NCI-H1092 treated with DMSO at 0.1 percent for 48 hours (cell line): ENCODE measurements at regions not wholly inside any gene's neighbourhood (a gene's known extent, or its start where the extent isn't known, plus 50 kb on each side); places are given as distances from the start of the nearest gene placed in this dataset.

Experiments
- DNase-seq: peaks from one replicate; lab custom pipeline; 2025; lab: John Stamatoyannopoulos, UW

DNA sequence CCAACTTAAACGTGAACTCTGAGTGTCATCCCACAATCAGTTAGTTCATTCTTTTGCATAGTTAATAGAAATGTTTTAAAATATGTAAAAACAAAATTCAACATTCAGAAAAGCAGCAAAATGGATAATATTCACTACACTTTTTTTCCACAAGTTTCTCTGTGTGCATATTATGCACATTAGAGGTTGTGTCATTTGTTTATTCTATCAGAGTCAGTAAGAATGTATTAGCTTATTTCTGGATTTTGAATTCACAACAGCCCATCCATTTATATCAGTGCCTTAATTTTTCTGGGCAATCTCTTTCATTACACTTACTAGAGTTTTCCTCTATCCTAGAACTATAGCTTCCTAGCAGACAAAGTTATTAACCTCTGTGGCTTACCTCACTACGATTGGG lies 432.7 kb upstream of the SEMA3A start:
- no peak for DNase-seq

DNA sequence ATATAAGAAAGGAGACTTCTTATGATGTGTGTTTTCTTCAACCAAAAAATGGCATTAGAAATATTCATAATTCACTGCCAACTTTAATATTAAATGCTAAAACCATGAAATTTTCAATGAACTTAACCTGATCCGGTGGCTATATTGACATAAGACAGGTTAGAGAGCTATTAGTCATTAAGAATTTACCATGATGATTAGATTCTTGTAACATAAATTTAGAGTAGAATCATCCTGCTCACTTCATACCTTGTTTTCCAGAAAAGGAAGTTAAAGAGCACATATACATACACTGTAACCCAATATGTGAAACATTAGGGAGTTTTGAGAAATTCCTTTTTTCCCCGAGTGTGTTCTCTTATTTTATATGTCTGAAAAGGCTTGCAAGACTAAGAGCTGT lies 430.3 kb upstream of the SEMA3A start:
- no peak for DNase-seq

GRCh38 chr7:84624527-84624926 lies 429.9 kb upstream of the SEMA3A start:
- no peak for DNase-seq

DNA sequence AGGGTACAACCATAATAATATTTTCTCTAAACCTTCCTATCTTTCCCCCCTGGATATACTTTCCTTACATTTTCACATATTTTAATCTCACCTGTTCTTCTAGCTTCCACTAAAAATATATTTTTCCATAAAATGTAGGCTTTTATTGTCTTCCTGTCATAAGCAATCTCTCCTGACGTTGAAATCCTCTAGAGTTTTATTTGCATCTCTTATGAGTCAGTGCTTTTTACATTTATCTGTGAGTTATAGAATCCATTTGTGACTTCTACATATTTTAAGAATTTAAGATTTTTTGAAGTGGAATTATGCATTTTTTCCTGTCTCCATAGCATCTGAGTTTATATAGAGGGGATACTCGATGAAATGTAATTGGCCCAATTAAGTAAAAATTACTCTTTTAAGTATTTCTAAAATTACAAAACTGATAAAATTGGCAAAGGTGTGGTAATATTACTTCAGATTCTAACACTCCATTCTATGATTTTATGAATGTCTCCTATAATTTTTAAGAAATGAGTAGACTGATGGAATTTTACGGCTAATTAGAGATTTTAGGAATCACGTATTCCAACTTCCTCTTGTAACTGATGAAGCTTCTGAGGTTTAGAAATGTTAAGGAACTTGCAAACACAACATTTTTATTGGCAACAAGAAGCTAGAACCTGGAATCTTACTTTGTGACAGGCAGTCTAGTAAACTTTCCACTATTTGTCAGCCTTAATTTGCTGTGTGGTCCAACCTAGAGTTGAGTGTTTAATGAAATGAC lies 422.9 kb upstream of the SEMA3A start:
- no peak for DNase-seq

DNA sequence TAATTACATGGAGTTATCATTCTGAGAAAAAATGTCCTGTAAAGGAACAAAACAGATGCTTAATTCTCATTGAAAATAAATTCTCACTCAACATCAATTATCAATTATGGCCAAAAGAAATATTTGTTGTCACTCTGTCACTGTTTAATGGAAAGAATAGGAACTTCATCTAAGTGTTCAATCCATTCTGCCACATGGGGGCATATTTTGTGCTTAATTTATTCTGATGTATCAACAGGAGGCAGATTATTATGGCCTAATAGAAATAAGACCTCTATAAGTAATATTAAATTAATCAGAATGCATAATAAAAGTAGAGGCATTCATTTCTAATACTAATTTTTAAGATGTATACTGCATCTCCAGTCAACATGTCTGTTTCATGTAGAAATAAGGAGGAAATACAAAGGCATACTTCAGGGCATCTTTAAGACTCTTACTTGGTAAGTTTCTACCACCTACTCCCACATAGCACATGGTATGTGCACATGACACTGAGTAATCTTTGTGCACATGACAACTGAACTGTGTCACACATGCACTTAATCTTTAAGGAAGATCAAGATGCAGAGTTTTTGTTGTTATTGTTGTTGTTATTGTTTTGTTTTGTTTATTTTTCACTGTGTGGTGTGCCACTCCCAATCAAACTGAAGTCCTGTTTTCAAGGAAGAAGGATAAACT lies 420.4 kb upstream of the SEMA3A start:
- no peak for DNase-seq

DNA sequence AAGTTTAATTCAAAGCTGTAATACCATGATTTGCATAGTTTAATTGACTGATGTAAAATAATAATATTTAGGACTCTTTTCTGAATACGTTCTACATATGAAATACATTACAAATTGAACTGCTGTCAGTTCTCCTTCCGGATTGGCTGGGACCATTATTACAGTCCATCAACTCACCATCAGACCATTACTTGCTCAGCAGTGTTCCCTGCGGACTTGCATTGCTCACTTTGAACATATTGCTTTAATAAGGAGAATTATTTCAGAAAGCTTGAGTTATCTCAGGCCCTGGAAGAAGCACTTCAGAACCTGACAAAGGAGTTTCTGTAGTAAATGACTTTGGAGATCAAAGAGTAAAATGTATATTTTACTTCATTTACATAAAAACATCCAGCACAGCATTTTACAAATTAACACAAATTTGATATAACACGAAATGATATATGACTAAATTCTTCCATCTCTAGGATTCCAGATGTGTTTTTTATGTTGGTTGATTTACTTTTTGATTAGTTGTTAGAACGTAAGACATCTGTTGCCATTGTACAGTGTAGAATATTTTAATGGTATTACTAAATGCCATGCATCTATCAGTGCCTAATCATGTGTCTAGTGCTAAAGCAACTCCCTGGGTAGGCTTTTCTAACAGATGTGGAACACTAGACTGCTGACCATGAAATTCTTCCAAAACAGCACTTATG lies 418.5 kb upstream of the SEMA3A start:
- no peak for DNase-seq

DNA sequence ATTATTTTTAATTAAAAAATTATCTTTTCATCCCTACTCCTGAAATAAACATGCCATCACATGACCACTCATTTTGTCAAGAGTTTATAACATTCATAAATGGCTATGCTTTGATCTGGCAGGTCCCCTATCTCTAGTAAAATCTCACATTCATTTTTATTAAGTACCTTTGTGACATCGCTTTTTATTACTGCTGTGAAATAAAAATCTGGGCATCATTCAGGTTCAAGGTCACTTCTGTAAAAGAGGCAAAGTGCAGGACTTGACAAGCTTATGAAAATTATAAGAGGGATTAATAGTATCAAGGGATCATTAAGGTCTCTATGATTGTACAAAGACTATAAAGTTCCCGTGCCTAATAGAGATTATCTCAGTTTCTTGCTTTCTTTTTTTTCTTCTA lies 416.8 kb upstream of the SEMA3A start:
- no peak for DNase-seq

GRCh38 chr7:84610390-84610789 lies 415.8 kb upstream of the SEMA3A start:
- DNase-seq = no peak

DNA sequence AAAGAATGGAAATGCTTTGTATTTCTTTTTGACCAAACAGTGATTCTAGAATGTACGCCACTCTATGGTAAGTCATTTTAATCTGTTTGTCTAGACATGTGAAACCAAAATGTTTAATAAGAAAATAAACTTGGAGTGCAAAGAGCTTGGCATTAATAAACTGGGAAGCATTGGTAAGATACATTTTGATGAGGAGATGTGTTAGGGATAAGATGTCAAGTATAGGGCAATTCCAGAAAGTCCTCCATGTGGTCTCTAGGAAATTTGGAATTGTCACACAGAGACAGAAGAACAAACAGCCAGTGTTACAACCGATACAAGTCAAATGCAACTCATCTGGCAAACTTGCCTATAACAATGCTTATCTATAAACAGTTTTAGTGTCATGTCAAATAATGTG lies 410.7 kb upstream of the SEMA3A start:
- DNase-seq = no peak

- no peak for DNase-seq
Observed at GRCh38 chr7:84603545-84603944, 409.0 kb upstream of the SEMA3A start.

DNA sequence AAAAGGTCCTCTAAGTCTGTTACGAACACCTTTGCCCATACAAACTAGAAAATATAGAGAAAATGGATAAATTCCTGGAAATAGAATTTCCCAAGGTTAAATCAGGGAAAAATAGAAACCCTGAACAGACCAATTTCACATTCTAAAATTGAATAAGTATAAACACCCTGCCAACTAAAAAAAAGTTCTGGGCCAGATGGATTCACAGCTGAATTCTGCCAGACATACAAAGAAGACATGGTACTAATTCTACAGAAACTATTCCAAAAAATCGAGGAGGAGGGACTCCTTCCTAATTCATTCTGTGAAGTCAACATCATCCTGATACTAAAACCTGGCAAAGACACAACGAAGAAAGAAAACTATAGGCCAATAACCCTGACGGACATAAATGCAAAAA lies 400.4 kb upstream of the SEMA3A start:
- no peak for DNase-seq

- DNase-seq = no peak
Observed at GRCh38 chr7:84591897-84592296, 397.3 kb upstream of the SEMA3A start.

DNA sequence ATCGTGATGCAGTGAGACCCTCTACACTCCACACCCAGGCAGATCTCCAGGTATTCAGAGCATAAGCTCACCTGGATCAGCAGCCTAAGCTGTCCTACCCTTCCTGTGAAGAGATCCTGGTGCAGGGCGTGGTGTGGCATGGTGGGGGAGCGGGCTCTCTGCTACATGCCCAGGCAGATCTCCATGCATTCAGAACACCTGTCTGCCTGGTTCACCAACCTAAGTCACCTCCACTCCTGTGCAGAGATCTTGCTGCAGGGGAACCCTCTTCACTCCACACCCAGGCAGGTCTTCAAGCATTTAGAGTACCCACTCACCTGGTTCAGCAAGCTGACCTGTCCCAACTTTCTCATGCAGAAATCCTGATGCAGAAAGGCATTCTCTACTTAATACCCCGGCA lies 394.4 kb upstream of the SEMA3A start:
- no peak for DNase-seq

- DNase-seq = peak; percentile 7
Observed at GRCh38 chr7:84583331-84583730, 388.7 kb upstream of the SEMA3A start.

DNA sequence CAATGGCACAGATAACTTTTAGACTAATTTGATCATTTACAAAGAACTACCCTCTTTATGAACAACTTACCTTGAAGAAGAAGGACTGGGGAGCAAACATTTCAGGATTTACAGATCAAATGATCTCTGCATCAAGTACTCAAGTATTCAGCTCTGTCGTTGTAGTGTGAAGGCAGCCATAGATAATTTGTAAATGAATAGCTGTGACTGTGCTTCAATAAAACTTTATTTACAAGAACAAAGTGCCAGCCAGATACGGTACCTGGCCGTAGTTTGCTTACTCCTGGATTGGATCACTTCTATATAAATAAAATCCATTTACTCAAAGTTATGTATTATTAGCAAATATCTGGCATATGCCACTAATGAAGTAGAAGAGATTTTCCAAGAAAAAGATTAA lies 388.2 kb upstream of the SEMA3A start:
- DNase-seq = no peak

DNA sequence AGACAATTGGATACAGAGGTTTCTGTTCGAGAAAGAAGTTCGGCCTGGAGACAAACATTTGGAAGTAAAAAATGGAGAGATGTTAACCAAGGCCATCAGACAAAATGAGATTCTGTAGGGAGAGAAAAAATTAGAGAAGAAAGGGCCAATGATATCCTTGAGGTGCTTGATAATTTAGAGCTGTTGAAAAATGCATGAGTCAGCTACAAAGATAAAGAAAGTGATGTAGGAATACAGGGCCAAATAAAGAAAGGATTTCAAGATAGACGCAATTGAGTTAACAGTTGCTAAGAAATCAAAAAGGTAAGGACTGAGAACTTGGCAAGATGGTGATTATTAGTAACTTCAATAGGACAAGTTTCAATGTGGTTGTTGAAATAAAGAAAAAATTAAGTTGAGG lies 384.2 kb upstream of the SEMA3A start:
- DNase-seq = no peak

DNA sequence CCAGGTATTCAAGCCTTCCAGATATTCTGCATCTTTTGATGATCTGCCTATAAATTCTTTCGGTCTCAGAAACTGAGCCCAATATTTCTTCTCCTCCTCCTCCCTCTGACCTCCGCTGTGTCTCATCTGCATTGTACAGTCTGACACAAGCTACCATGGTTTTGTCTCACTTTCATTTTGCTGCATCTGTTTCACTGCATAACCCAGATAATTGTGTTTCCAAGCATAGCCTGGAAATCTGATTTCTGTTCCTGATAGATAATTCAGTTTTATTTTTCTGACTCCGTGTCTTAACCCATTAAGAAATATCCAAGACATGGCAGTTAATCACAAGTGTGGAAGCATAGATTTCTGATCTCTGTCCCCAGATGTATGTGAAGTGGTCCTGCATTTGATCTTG lies 374.2 kb upstream of the SEMA3A start:
- DNase-seq = no peak

DNA sequence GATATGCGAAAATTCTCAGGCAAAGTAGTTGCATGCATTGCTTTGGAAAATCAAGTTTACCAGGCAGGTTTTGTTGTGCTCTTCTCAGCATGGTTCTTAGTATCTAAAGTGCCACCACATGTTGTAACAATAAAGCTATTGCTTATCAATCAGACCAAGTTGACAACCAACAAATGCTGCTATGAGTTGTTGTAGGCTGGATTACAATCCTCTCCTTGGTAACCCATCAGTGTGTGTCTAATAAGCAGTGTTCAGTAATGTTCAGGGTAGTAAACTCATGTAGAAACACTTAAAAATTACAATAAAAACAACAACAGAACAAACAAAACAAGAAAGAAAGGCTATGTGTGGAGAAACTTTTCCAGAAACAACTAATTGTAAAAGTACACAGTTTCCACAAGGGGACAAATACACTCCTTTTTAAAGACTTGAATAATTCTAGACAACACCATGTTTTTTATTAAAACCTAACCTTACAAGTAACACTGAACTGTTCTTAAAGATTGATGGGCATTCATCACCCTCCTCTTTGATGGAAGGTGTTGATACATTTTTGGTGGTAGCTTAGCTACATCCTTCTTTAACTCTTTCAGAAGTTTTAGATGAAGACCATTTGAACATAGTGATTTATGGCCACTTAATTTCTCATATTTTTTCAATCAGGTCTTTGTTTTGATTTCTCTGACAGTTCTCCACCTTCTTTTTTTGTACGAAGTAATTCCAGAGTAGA lies 370.9 kb upstream of the SEMA3A start:
- no peak for DNase-seq

DNA sequence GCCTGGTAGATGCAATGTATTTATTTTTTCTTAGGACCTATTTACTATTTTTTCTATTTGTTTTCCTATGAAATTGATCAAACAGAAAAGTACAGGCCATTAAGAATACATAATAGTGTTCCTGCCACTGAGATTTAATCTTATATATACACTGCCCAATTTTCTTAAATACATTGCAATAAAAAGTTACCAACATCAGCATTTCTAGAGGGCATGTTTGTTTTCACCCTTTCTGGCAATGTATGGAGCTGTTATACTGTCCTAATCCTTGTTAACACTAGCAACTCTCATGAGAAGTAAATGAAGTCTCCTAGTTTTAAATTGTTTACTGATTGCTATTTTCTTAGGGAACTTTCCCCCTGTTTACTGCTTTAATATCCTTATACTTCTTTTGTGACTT lies 359.1 kb upstream of the SEMA3A start:
- DNase-seq = no peak

DNA sequence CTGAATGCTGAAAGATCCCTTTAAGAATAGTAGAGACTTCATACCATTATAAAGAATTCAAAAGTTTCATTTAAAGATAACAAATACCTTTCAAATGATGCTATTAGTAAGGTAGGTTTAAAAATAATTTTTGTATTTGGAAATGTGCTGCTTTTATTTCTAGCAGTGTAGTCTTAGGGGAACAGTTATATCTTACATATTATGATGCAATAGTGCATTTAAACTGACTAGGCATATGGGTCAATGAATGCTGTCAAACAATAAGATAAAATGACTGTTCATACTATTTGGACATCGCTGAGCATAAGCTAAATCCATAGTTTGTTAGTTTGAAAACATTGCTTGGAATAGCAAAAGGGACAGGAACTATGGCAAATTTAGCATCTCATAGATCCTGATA lies 354.8 kb upstream of the SEMA3A start:
- no peak for DNase-seq

- DNase-seq = no peak
Observed at GRCh38 chr7:84548366-84549365, 354.1 kb upstream of the SEMA3A start.
